H1 (cell line): ENCODE measurements at regions not wholly inside any gene's neighbourhood (a gene's known extent, or its start where the extent isn't known, plus 50 kb on each side); places are given as distances from the start of the nearest gene placed in this dataset.

Experiments used
- BRCA1 ChIP-seq: IDR thresholded peaks from 2 replicates; pipeline ENCODE4 v1.6.1; 2012; ENCODE audit warnings: low read depth, low read length, improper control_type of control experiment
- CHD1 ChIP-seq: IDR thresholded peaks from 2 replicates; pipeline ENCODE4 v1.6.1; 2012; ENCODE audit warnings: low read depth, low read length, improper control_type of control experiment
- CHD2 ChIP-seq: IDR thresholded peaks from 2 replicates; pipeline ENCODE4 v1.6.1; 2012; ENCODE audit warnings: low read length, improper control_type of control experiment
- EP300 ChIP-seq, 2 experiments: IDR thresholded peaks; 1 replicate in 1 of 2; 2 replicates in 1 of 2; pipeline ENCODE4 v1.6.1; 2011 to 2012; ENCODE audit warnings: low read depth in 2 of 2, low read length in 2 of 2, mild to moderate bottlenecking in 2 of 2, borderline replicate concordance in 1 of 2, inconsistent platforms in 1 of 2, moderate library complexity in 1 of 2
- EZH2 ChIP-seq: fragments of 200-600 bp; sonication (generic); IDR thresholded peaks from 2 replicates; pipeline ENCODE4 v1.7.1; 2012; ENCODE audit warnings: low read depth, mild to moderate bottlenecking, moderate library complexity, low read length, inconsistent platforms; ENCODE audit not compliant: severe bottlenecking
- GABPA ChIP-seq: IDR thresholded peaks from 2 replicates; pipeline ENCODE4 v1.6.1; 2011; ENCODE audit warnings: mild to moderate bottlenecking, low read length, moderate library complexity, borderline replicate concordance; ENCODE audit not compliant: insufficient read depth
- POLR2A ChIP-seq, 2 experiments: IDR thresholded peaks; 1 replicate in 1 of 2; 2 replicates in 1 of 2; pipeline ENCODE4 v1.6.1; 2011; ENCODE audit warnings: low read depth in 2 of 2, low read length in 2 of 2, mild to moderate bottlenecking in 2 of 2; ENCODE audit errors: control extremely low read depth in 1 of 2
- POU5F1 ChIP-seq: IDR thresholded peaks from 2 replicates; pipeline ENCODE4 v1.6.1; 2011; ENCODE audit warnings: low read depth, mild to moderate bottlenecking, low read length, moderate library complexity
- RBBP5 ChIP-seq: IDR thresholded peaks from 2 replicates; pipeline ENCODE4 v1.7.1; 2012; ENCODE audit warnings: low read depth, mild to moderate bottlenecking, inconsistent platforms, low read length, moderate library complexity, borderline replicate concordance
- SP1 ChIP-seq: IDR thresholded peaks from 2 replicates; pipeline ENCODE4 v1.6.1; 2011; ENCODE audit warnings: low read depth, low read length
- TAF1 ChIP-seq: IDR thresholded peaks from 2 replicates; pipeline ENCODE4 v1.6.1; 2011; ENCODE audit warnings: mild to moderate bottlenecking, low read depth, low read length
- TBP ChIP-seq: IDR thresholded peaks from 2 replicates; pipeline ENCODE4 v1.6.1; 2011; ENCODE audit warnings: low read depth, low read length, improper control_type of control experiment
- USF2 ChIP-seq: IDR thresholded peaks from 2 replicates; pipeline ENCODE4 v1.6.1; 2011; ENCODE audit warnings: low read length, improper control_type of control experiment
- TF ChIP-seq, protein P1 (sequence below), 3 experiments: IDR thresholded peaks; 1 replicate in 2 of 3; 2 replicates in 1 of 3; pipeline versions ENCODE4 v1.5.1 to v1.6.1; 2011; ENCODE audit warnings: low read length in 3 of 3, mild to moderate bottlenecking in 3 of 3, inconsistent platforms in 2 of 3, low read depth in 1 of 3, moderate library complexity in 1 of 3; ENCODE audit not compliant: insufficient read depth in 1 of 3; ENCODE audit errors: control extremely low read depth in 1 of 3

DNA sequence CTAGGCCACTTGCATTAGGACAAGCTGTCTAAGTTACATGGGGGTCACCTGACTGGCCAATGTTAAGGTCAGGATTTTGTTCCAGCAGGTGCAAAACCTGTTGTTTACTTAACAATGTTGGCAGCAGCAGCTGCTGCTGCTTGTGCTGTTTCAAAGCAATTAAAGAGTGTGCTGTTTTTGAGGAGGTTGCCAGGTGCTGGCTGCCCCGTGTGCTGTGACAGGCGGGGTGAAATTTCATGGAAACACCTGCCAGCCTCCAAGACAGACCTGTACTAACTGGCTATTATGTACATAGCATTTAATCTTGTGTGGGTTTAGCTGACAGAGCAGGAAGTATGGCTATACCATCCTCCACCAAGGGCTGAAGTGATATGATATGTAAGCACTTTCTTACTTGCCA lies 224.9 kb downstream of the ASXL3 start:
- TF ChIP-seq USF2 (no peak), TBP (no peak), TAF1 (no peak), POU5F1 (no peak), CHD1 (no peak), BRCA1 (no peak), GABPA (no peak), POLR2A (IDR thresholded peaks at IDR 0.05; ENCODE audit: control extremely low read depth in 1 of 2, low read depth in 2 of 2, low read length in 2 of 2) (no peak), SP1 (no peak), EP300 (IDR thresholded peaks at IDR 0.05; ENCODE audit: borderline replicate concordance in 1 of 2, low read depth in 2 of 2, low read length in 2 of 2) (no peak), EZH2 (no peak), CHD2 (no peak), RBBP5 (no peak)
- TF ChIP-seq, protein P1, sequence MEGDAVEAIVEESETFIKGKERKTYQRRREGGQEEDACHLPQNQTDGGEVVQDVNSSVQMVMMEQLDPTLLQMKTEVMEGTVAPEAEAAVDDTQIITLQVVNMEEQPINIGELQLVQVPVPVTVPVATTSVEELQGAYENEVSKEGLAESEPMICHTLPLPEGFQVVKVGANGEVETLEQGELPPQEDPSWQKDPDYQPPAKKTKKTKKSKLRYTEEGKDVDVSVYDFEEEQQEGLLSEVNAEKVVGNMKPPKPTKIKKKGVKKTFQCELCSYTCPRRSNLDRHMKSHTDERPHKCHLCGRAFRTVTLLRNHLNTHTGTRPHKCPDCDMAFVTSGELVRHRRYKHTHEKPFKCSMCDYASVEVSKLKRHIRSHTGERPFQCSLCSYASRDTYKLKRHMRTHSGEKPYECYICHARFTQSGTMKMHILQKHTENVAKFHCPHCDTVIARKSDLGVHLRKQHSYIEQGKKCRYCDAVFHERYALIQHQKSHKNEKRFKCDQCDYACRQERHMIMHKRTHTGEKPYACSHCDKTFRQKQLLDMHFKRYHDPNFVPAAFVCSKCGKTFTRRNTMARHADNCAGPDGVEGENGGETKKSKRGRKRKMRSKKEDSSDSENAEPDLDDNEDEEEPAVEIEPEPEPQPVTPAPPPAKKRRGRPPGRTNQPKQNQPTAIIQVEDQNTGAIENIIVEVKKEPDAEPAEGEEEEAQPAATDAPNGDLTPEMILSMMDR (IDR thresholded peaks at IDR 0.05; ENCODE audit: control extremely low read depth in 1 of 3, insufficient read depth in 1 of 3, low read depth in 1 of 3, low read length in 3 of 3), result no peak
